Psoas muscle (tissue), 7 donors: ENCODE measurements at regions not wholly inside any gene's neighbourhood (a gene's known extent, or its start where the extent isn't known, plus 50 kb on each side); places are given as distances from the start of the nearest gene placed in this dataset.

ENCODE experiments used
- ATAC-seq, 4 donors: fragments of 200-7000 bp; cut with Tn5 transposase; one replicate each; pipeline ENCODE4 v1.9.1; 2020; ENCODE audit warnings: moderate library complexity in 3 of 4, mild to moderate bottlenecking in 2 of 4
- DNase-seq, 2 donors: peaks; one replicate each; pipeline ENCODE4 v3.0.0-alpha.2; 2020
- H3K27ac ChIP-seq: fragments of 200-600 bp; one replicate; pipeline ENCODE4 v1.8.0; 2022
- H3K27me3 ChIP-seq, 3 donors: fragments of 200-600 bp in 1 of 3; one replicate each; pipeline versions ENCODE4 v1.6.1 to v1.8.0; 2013 to 2022; ENCODE audit warnings: low read length in 2 of 3, mild to moderate bottlenecking in 2 of 3, moderate library complexity in 1 of 3; ENCODE audit not compliant: insufficient read depth in 3 of 3
- H3K36me3 ChIP-seq, 2 donors: fragments of 200-600 bp in 1 of 2; one replicate each; pipeline versions ENCODE4 v1.6.1 to v1.8.0; 2013 to 2022; ENCODE audit warnings: low read depth in 1 of 2, mild to moderate bottlenecking in 1 of 2, moderate library complexity in 1 of 2; ENCODE audit not compliant: insufficient read depth in 1 of 2
- H3K4me1 ChIP-seq: fragments of 200-600 bp; one replicate; pipeline ENCODE4 v1.8.0; 2022
- H3K4me3 ChIP-seq: fragments of 200-600 bp; one replicate; pipeline ENCODE4 v1.8.0; 2022; ENCODE audit warnings: mild to moderate bottlenecking
- H3K9me3 ChIP-seq: fragments of 200-600 bp; one replicate; pipeline ENCODE4 v1.8.0; 2022
- CTCF ChIP-seq: fragments of 200-600 bp; IDR thresholded peaks from one replicate; pipeline ENCODE4 v1.8.0; 2022; ENCODE audit warnings: antibody characterized with exemption
- WGBS, 3 donors: extraction: QIAGEN DNeasy Blood & Tissue Kit; methylation state at CpG; one replicate each; pipeline versions ENCODE4 v1.1.6 to v1.1.7; 2013; 5-methylcytosine and 5-hydroxymethylcytosine counted together
- intact Hi-C, 2 donors: fragments of 100-400 bp; cut with DNase I; formaldehyde crosslinking; loops; one replicate each; pipeline versions ENCODE4 v1.11.0 to v1.14.2; 2022
- donor health status: healthy with polysubstance abuse.
- donor health status: DM: no; HTN: no; CAD: no; lungs with moderate emphysema.
- donor health status: Bipolar disorder and iron deficiency.
- donor health status: healthy.
- donor health status: DM: yes; HTN: yes; CAD: no.
- donor health status: DM: no; HTN: no; CAD: no.
- donor health status: DM: yes; HTN: yes; CAD: no.

- Histone ChIP-seq H3K27me3 (no peaks in the 10 kb centered on the region), H3K4me1 (no peaks in the 10 kb centered on the region), H3K27ac (no peak overlapping the region), H3K4me3 (no peak overlapping the region), H3K9me3 (no peaks in the 10 kb centered on the region), H3K36me3 (no peaks in the 10 kb centered on the region)
- TF ChIP-seq CTCF: no peak
- intact Hi-C loops: no loop called here
- no peak for ATAC-seq
- no peak for DNase-seq
- 61 to 89% (median 63%) methylated on average over 5 of the region's 5 CpGs for WGBS, 3 donors
These were observed 66.2 kb downstream of the PLK2 start for GRCh38 chr5:58393716-58394115.

- H3K27me3 ChIP-seq: no peaks in the 10 kb centered on the region
- intact Hi-C loops: no loop called here
- WGBS, 3 donors: 77 to 84% (median 77%) methylated on average over 4 of the region's 4 CpGs
These were observed 67.4 kb downstream of the PLK2 start for GRCh38 chr5:58392496-58392895.

GRCh38 chr5:58383448-58383847 lies 76.4 kb downstream of the PLK2 start:
- Histone ChIP-seq H3K4me1 (no peaks in the 10 kb centered on the region), H3K4me3 (no peak overlapping the region), H3K36me3 (no peaks in the 10 kb centered on the region), H3K27me3 (no peaks in the 10 kb centered on the region), H3K9me3 (peaks cover 16% of the 10 kb centered on the region), H3K27ac (no peak overlapping the region)
- no peak for TF ChIP-seq CTCF
- no peak for ATAC-seq
- intact Hi-C loops: no loop called here
- no peak for DNase-seq
- 99 to 100% (median 99%) methylated on average over 2 of the region's 2 CpGs for whole genome bisulfite sequencing, 3 donors

More at GRCh38 chr5:58392496-58392895, 67.4 kb downstream of the PLK2 start:
- H3K9me3 ChIP-seq: no peaks in the 10 kb centered on the region
- TF ChIP-seq CTCF: no peak
- H3K27ac ChIP-seq: no peak overlapping the region
- no peak for DNase-seq
- H3K4me3 ChIP-seq: no peak overlapping the region
- no peaks in the 10 kb centered on the region for H3K4me1 ChIP-seq
- ATAC-seq: no peak
- no peaks in the 10 kb centered on the region for H3K36me3 ChIP-seq

- 75 to 88% (median 78%) methylated on average over 4 of the region's 4 CpGs for WGBS, 3 donors
- TF ChIP-seq CTCF: no peak
- intact Hi-C loops: no loop called here
- ATAC-seq (no peak), DNase-seq (no peak)
- Histone ChIP-seq H3K27ac (no peak overlapping the region), H3K36me3 (no peaks in the 10 kb centered on the region), H3K4me3 (no peak overlapping the region), H3K4me1 (no peaks in the 10 kb centered on the region), H3K27me3 (no peaks in the 10 kb centered on the region), H3K9me3 (peaks cover 18% of the 10 kb centered on the region)
These were observed 77.8 kb downstream of the PLK2 start for GRCh38 chr5:58382131-58382534.

GRCh38 chr5:58381566-58381965 lies 78.3 kb downstream of the PLK2 start:
- no peak for TF ChIP-seq CTCF
- no peak for DNase-seq
- no peaks in the 10 kb centered on the region for H3K27me3 ChIP-seq
- intact Hi-C loops: no loop called here
- H3K36me3 ChIP-seq: no peaks in the 10 kb centered on the region
- no peak for ATAC-seq
- peaks cover 18% of the 10 kb centered on the region for H3K9me3 ChIP-seq
- H3K4me1 ChIP-seq: no peaks in the 10 kb centered on the region
- no peak overlapping the region for H3K27ac ChIP-seq
- no peak overlapping the region for H3K4me3 ChIP-seq
